GM12874 (cell line): ENCODE measurements at regions not wholly inside any gene's neighbourhood (a gene's known extent, or its start where the extent isn't known, plus 50 kb on each side); places are given as distances from the start of the nearest gene placed in this dataset.

Experiments
- CTCF ChIP-seq: IDR thresholded peaks from 2 replicates; pipeline ENCODE4 v1.5.1; 2011; ENCODE audit warnings: low read depth, mild to moderate bottlenecking, control low read depth, low read length, moderate library complexity; ENCODE audit not compliant: insufficient read depth

GRCh38 chr18:46346896-46347630 is 242.9 kb downstream of the HAUS1 start:
- no peak for TF ChIP-seq CTCF

GRCh38 chr18:46350598-46351159 is 246.5 kb downstream of the HAUS1 start:
- TF ChIP-seq CTCF = no peak

GRCh38 chr18:46352520-46353250 is 248.5 kb downstream of the HAUS1 start:
- TF ChIP-seq CTCF = no peak

GRCh38 chr18:46353460-46353859 is 249.3 kb downstream of the HAUS1 start:
- no peak for TF ChIP-seq CTCF

GRCh38 chr18:46356278-46357033 is 252.3 kb downstream of the HAUS1 start:
- no peak for TF ChIP-seq CTCF

GRCh38 chr18:46360102-46360699 is 256.0 kb downstream of the HAUS1 start:
- TF ChIP-seq CTCF = no peak
